Anterior cingulate cortex (tissue), 58 donors: ENCODE measurements at regions not wholly inside any gene's neighbourhood (a gene's known extent, or its start where the extent isn't known, plus 50 kb on each side); places are given as distances from the start of the nearest gene placed in this dataset.
"Not testable (repeated sequence)": the region's sequence is repeated elsewhere in the genome, so short reads cannot be mapped to it uniquely, and the experiment has no call there.

Source experiments
- DNase-seq, 58 donors: peaks; one replicate each; lab custom pipeline; 2025; lab: John Stamatoyannopoulos, UW

DNA sequence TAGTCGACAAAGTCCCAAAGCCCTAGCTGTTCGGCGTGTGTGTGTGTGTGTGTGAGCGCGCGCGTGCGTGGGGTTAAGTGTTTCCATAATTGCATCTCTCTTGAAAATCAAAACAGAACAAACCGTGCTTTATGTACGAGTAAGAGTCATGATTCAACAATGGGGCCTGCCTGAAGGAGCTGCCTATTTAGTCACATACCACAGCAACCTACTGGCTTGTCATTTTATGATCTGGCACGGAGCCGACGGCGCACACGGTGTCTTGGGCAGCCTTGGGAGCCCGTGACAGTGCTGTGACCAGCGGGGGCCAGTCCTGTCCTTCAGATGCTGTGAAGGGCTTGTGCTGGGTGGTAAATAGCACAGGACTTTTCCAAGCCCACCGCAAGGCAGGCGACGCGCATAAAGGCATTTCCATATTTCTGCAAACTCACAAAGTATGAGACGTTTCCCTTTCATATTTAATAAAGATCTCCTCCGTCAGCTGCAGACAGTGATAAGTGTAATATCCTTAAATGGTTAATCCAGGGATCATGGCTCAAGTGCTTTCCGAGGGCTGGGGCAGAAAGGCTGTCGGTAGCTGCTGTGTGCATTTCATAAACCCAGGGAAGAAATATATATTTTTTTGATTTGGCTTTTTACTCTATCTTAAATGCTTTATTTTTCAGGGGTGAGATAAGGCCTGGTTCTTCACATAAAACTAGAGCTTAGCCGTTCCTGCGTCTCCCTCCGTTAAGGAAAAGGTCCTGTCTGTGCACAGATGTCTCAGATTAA is 270.2 kb upstream of the IRX1 start:
- DNase-seq = no peak

DNA sequence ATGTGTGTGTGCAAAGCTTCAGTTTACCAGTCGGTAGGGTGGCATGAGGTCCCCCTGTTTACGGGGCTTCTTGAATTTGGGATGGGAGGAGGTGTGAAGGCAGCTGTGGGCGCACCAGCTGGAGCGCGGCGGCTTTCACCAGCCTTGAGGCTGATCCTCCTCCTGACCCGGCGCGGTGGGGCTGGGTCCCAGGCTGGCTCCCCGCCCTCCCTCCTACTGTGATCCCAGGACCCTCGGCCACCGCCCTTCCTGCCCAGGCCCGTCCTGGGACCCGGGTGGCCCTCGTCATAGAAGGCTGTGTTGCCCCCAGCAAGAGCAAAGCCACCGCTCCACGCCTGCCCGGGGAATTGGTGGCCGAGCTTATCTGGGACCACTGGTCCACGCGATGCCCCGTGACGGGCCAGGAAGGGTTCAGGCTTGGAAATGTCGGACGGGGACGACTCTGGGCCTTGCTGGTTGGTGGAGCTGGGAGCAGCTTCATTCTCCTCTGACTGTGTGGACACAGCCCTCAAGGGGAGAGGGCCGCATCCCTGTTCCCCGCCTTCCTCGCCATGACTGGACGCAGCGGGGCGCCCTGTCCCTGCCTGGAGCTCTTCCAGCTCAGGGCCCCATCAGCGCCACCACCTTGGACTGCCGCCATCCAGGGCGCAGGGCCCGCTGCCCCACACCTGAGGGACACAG is 271.1 kb upstream of the IRX1 start:
- no peak for DNase-seq

GRCh38 chr5:3323966-3324365 is 271.7 kb upstream of the IRX1 start:
- DNase-seq = not testable (repeated sequence)

- DNase-seq = no peak
Measured at GRCh38 chr5:3323144-3323543, 272.5 kb upstream of the IRX1 start.

DNA sequence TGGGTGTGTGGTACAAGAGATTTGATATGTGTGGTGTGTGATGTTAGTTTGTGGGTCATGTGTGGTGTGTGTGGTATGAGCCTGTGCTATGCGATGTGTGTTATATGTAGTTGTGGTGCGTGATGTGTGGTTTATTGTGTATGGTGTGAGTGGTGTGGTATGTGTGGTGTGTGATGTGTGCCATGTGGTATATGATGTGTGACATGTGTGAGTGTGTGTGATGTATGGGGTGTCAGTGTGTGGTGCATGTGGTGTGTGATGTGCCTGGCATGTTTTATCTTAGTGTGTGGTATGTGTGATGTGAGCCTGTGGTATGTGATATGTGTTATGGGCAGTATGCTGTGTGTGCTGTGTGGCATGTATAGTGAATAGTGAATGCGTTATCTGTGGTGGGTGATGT is 273.0 kb upstream of the IRX1 start:
- DNase-seq = no peak

GRCh38 chr5:3321923-3322322 is 273.7 kb upstream of the IRX1 start:
- no peak for DNase-seq

DNA sequence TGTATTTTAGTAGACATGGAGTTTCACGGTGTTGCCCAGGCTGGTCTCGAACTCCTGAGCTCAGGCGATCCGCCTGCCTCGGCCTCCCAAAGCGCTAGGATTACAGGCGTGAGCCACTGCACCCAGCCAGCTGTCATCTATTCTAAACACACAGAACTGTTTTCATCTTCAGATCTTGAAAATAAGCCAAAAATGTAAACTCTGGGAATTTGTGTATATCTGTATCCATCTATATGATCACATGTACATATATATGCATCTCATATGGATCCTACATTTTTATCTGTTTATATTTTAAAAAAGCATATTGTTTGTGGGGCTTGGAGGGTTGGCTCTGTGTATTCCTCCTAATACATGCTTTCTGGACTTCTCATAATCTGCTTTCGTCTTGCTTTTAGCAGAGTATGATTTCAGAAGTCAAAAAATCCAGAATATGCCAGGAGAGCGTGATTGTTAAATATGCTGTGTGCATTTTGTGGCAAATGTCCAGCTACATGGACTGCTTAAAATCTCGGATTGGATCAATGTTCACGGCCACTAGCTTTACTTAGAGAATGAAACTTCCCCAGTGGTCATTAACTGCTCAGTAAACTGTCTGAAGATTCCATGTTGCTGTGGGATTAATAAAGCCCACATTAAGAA is 274.4 kb upstream of the IRX1 start:
- no peak for DNase-seq

DNA sequence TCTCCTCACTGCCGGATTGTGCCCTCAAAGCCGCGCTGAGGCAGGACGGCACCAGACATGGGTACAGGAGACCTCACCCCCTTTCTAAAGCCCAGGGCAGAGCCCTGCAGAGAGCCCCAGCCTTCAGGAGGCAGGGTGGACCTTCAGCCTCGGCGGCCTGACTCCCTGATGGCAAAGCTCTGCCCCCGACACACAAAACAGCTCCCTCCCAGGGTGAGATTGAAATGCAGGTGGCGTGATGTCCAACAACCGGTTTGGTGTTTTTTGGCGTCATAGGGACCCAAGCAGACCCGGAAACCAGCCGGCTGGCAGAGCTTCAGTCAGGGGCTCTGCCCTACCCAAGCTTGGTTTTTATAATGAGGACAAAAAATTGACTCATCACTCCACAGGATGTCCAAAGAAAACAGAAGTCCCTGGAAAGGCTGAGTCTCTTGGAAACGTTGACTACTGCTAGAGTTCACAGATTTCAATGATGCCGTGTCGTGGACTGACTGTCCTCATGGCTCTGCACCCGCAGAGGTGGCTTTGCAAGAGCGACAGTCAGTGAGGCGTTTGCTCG is 275.2 kb upstream of the IRX1 start:
- no peak for DNase-seq

- no peak for DNase-seq
Measured at GRCh38 chr5:3317051-3317795, 278.4 kb upstream of the IRX1 start.

- no peak for DNase-seq
Measured at GRCh38 chr5:3313569-3313968, 282.1 kb upstream of the IRX1 start.

- DNase-seq = no peak
Measured at GRCh38 chr5:3312299-3312698, 283.3 kb upstream of the IRX1 start.

DNA sequence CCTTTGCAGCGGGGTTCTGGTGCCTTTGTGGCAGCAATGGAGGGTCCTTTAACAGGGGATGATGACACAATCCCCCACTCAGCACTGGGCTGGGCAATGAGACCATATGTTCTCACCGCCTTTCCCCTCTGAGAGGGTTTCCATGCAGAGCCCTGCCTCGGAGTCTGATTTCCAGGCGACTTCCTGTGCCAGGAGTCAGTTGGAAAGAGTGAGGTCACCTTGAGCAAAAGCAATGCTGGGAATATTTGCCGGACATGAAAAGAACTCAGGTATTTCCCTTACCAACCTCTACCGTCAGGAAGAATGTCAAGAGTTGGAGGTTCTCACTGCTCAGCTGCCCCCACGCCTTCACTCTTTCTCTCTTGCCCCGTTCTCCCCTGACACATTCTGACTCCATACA is 284.2 kb upstream of the IRX1 start:
- peak in 1 of 58 donors; percentile 43 for DNase-seq

DNA sequence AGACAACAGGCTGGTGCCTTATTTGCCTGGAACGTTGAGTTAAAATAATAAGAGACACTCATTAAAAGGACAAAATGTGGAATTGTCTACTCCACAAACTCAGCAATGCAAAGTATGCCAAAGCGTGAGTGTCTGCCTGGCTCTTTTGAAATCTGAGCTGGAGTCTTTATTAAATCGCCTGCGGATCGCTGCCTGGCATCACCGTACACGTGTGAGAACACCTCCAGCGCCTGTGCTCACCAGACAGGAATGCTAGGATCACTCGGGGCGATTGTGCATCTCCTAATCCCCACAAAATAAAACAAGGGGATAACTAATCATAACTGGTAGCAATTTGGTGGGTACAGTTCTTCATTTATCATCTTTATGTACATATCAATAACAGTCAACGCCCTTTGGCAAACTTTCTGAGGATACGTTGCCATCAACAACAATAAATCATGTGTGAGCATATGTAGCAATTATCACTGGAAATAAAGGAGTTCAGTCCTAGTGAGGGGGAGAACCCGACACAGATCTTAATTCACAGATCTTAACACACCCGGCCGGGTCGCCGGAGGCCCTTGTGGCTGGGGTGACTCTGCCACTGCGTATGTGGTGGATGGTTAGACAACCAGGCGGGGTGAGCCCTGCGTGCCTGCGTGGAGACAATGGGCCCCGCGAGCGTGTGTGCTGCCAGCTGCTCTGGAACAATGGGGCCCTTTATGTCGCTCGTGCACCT is 284.9 kb upstream of the IRX1 start:
- peak in 30 of 58 donors; percentile 2 to 87 (median 34) for DNase-seq

DNA sequence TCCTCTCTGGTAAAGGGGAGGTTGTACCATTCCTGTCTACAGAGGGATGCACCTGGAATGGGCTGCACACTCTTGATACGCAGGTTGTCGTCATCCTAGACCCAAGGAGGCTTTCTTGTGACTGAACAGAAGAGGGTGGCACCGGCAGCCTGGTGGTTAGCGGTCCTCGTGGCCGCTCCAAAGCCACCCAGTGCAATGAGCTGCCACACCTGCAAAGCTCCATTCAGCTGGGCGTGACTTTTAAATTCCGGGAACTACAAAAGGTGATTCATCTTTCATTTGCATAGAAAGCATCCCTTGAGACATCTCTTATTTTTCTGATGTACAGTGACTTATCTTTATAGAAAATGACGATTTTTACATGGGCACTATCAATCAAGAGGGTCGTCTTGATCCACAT is 286.1 kb upstream of the IRX1 start:
- no peak for DNase-seq

GRCh38 chr5:3307982-3308621 is 287.5 kb upstream of the IRX1 start:
- no peak for DNase-seq

DNA sequence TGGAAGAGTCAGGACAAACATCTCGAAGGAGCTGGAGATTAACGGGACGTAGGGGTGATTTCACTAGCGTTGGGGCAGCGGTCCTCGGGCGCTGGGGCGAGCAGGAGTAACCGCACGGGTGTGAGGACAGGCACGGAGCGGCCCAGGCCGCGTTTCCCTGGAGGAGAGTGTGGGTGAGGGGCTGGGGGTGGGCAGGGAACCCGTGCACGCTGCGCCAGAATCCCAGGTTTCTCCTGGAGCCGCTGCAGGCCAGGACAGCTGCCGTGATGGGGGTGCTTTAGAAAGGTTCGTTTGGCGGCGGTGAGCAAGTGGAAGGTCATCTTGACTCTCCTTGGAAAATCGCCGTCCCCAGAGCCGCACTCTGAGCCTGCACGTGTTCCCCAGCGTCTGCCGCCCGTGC is 290.2 kb upstream of the IRX1 start:
- no peak for DNase-seq

GRCh38 chr5:3304346-3304745 is 291.3 kb upstream of the IRX1 start:
- no peak for DNase-seq

GRCh38 chr5:3303777-3304176 is 291.9 kb upstream of the IRX1 start:
- DNase-seq = no peak

DNA sequence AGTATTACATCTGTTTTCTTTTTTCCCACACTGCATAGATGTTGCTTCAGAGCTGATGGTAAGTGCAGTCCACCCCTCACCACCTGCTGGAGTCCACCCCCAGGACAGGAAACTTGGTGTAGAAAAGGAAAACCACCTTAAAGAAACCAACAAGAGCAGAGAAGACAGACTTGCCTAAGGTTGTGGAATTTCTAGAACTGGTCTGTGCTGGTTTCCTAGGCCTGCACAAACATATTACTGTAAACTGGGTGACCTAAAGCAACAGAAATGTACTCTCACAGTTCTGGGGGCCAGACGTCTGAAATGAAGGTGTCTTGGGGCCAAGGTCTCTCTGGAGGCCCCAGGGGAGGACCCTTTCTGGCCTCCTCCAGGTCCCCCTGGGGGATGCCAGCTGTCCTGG is 293.4 kb upstream of the IRX1 start:
- no peak for DNase-seq

DNA sequence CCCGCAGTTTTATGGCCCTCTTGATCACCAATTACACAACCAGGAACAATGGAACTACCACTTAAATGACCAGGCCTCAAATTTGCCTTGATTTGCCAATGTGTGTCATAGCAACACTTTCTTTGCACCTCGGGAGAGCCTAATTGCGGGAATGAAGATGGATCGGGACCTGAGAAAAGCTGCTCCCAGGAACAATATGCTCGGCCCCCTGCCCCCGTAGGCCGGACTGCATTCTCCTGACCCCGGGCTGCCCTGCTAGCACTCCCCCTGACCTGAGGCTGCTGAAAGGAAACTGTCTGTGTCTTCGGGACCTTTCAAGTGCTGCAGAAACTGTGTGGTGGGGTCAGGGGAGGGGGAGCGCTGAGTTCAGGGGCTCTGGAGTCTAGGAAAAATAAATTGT is 294.3 kb upstream of the IRX1 start:
- DNase-seq = no peak
